Osteoblast (primary cell): ENCODE measurements at regions not wholly inside any gene's neighbourhood (a gene's known extent, or its start where the extent isn't known, plus 50 kb on each side); places are given as distances from the start of the nearest gene placed in this dataset.

Experiments used
- DNase-seq: peaks from one replicate; pipeline ENCODE4 v3.0.0; 2011; ENCODE audit warnings: low spot score, mixed read lengths; ENCODE audit not compliant: insufficient read length; ENCODE audit errors: missing footprints
- H2AFZ ChIP-seq: 2 replicates; pipeline ENCODE4 v1.6.0; 2011; ENCODE audit warnings: mild to moderate bottlenecking, low read length
- H3K27ac ChIP-seq: 2 replicates; pipeline ENCODE4 v1.5.1; 2011; ENCODE audit warnings: mild to moderate bottlenecking, low read depth, low read length, moderate library complexity
- H3K27me3 ChIP-seq: 2 replicates; pipeline ENCODE4 v1.6.0; 2012; ENCODE audit warnings: mild to moderate bottlenecking, control low read depth, inconsistent platforms, low read length, moderate library complexity; ENCODE audit not compliant: insufficient read depth
- H3K36me3 ChIP-seq: 2 replicates; pipeline ENCODE4 v1.5.1; 2011; ENCODE audit warnings: mild to moderate bottlenecking, low read length, control low read depth, moderate library complexity; ENCODE audit not compliant: insufficient read depth
- H3K4me1 ChIP-seq: 2 replicates; pipeline ENCODE4 v1.5.1; 2011; ENCODE audit warnings: mild to moderate bottlenecking, low read length, control low read depth, moderate library complexity; ENCODE audit not compliant: insufficient read depth
- H3K4me2 ChIP-seq: 2 replicates; pipeline ENCODE4 v1.6.0; 2011; ENCODE audit warnings: mild to moderate bottlenecking, low read length; ENCODE audit not compliant: insufficient read depth
- H3K4me3 ChIP-seq: fragments of 200-600 bp; sonication (generic); 3 replicates; pipeline ENCODE4 v1.5.1; 2012; ENCODE audit warnings: mild to moderate bottlenecking, low read length, inconsistent platforms; ENCODE audit not compliant: insufficient read depth
- H3K79me2 ChIP-seq: 2 replicates; pipeline ENCODE4 v1.6.0; 2012; ENCODE audit warnings: mild to moderate bottlenecking, low read length, control low read depth, inconsistent platforms; ENCODE audit not compliant: insufficient read depth
- H3K9me3 ChIP-seq: 2 replicates; pipeline ENCODE4 v1.5.1; 2011; ENCODE audit warnings: low read depth, low read length, control low read depth
- H4K20me1 ChIP-seq: 2 replicates; pipeline ENCODE4 v1.6.0; 2012; ENCODE audit warnings: mild to moderate bottlenecking, low read length, control low read depth; ENCODE audit not compliant: insufficient read depth
- CTCF ChIP-seq: IDR thresholded peaks from 2 replicates; pipeline ENCODE4 v1.5.1; 2011; ENCODE audit warnings: mild to moderate bottlenecking, low read depth, low read length, moderate library complexity; ENCODE audit errors: extremely low read depth

DNA sequence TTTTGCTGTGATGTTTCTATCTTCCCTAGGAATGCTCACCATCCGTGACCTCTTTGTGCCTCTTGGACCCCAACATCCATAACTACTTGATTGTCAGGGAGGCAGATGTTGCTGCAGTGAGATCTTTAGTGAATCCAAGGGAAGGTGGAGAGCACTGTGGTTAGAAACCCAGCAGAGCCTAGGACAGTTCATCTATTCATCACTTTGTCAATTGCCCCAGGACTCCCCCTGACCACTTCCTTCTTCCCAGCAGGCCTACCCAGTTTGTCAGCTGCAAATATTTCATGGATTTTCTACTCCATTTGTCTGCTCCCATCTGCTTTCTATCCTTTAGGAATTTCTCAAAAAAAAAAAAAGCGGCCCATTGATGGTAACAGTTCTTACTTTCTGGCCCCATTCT is 942.8 kb downstream of the PCDH7 start:
- H3K27me3 ChIP-seq: no peaks in the 10 kb centered on the region
- no peak overlapping the region for H3K4me2 ChIP-seq
- no peaks in the 10 kb centered on the region for H3K36me3 ChIP-seq
- H3K9me3 ChIP-seq: no peaks in the 10 kb centered on the region
- H3K4me1 ChIP-seq: no peaks in the 10 kb centered on the region
- H3K27ac ChIP-seq: no peak overlapping the region
- no peak for DNase-seq
- no peak overlapping the region for H3K4me3 ChIP-seq
- no peaks in the 10 kb centered on the region for H3K79me2 ChIP-seq
- H4K20me1 ChIP-seq: no peaks in the 10 kb centered on the region
- no peak overlapping the region for H2AFZ ChIP-seq
- TF ChIP-seq CTCF: no peak

DNA sequence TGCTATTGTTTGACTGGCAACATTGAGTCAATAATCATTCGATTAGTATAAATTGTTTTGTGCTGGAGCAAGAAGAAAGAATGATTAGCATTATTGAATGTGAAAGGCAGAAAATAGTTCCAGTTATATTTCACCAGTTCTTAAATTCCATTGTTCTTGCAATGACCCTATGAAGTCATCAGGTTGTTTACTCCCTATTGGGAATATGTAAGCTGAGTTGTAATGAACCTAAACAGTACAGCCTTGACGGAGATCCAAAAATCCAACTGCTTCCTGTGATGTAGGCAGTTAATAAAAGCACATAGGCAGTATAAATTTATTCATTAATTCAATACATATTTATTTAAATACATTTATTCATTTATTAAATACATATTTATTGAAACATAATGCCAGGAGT is 947.5 kb downstream of the PCDH7 start:
- no peaks in the 10 kb centered on the region for H4K20me1 ChIP-seq
- no peak overlapping the region for H3K4me3 ChIP-seq
- DNase-seq: no peak
- no peak overlapping the region for H2AFZ ChIP-seq
- H3K27me3 ChIP-seq: no peaks in the 10 kb centered on the region
- no peaks in the 10 kb centered on the region for H3K79me2 ChIP-seq
- no peak for TF ChIP-seq CTCF
- no peak overlapping the region for H3K4me2 ChIP-seq
- H3K27ac ChIP-seq: no peak overlapping the region
- H3K36me3 ChIP-seq: no peaks in the 10 kb centered on the region
- H3K4me1 ChIP-seq: no peaks in the 10 kb centered on the region
- no peaks in the 10 kb centered on the region for H3K9me3 ChIP-seq

GRCh38 chr4:31674313-31674947 is 954.3 kb downstream of the PCDH7 start:
- DNase-seq: no peak
- no peak overlapping the region for H3K4me2 ChIP-seq
- TF ChIP-seq CTCF: no peak
- no peaks in the 10 kb centered on the region for H3K36me3 ChIP-seq
- H2AFZ ChIP-seq: no peak overlapping the region
- H3K27ac ChIP-seq: no peak overlapping the region
- H3K79me2 ChIP-seq: no peaks in the 10 kb centered on the region
- peaks cover 2% of the 10 kb centered on the region for H3K9me3 ChIP-seq
- no peaks in the 10 kb centered on the region for H3K27me3 ChIP-seq
- no peaks in the 10 kb centered on the region for H3K4me1 ChIP-seq
- no peak overlapping the region for H3K4me3 ChIP-seq
- H4K20me1 ChIP-seq: no peaks in the 10 kb centered on the region

DNA sequence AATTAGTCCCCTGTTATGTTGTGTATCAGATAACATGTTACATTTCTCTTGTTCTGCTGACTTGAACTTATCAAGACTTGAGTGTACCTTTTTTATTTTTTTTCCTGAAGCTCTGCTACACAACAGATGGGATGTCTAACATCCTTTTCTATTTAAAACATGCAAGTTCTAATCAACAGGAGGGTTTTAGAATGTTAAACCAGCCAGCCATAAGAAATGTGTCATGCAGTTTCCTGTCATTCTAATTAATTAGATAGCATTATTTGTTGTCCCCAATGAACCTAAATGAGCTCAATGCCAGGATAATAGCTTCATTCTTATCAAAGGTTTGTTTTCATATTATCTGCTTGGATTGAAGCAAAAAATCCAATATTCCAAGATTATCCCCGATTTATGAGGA is 958.2 kb downstream of the PCDH7 start:
- H3K36me3 ChIP-seq: no peaks in the 10 kb centered on the region
- H3K4me1 ChIP-seq: no peaks in the 10 kb centered on the region
- H4K20me1 ChIP-seq: no peaks in the 10 kb centered on the region
- no peak overlapping the region for H3K4me2 ChIP-seq
- H3K27me3 ChIP-seq: no peaks in the 10 kb centered on the region
- no peak for TF ChIP-seq CTCF
- no peak overlapping the region for H3K27ac ChIP-seq
- DNase-seq: no peak
- no peak overlapping the region for H3K4me3 ChIP-seq
- H3K9me3 ChIP-seq: peaks cover 4% of the 10 kb centered on the region
- no peak overlapping the region for H2AFZ ChIP-seq
- no peaks in the 10 kb centered on the region for H3K79me2 ChIP-seq
